Stimulated activated CD8-positive, alpha-beta memory T cell treated with anti-CD3 and anti-CD28 coated beads, Interleukin-7, amount 100 ng/mL, for 48 hours (primary cell): ENCODE measurements at regions not wholly inside any gene's neighbourhood (a gene's known extent, or its start where the extent isn't known, plus 50 kb on each side); places are given as distances from the start of the nearest gene placed in this dataset.

ENCODE experiments used
- DNase-seq, 2 donors: peaks; one replicate each; pipeline ENCODE4 v3.0.0-alpha.2; 2020; ENCODE audit warnings: low read depth in 1 of 2; ENCODE audit errors: extremely low read depth in 1 of 2

GRCh38 chr1:23615852-23616251 is 56.6 kb upstream of the ID3 start:
- DNase-seq = no peak

- DNase-seq = no peak
Observed at GRCh38 chr1:23615423-23615822, 56.1 kb upstream of the ID3 start.

GRCh38 chr1:23614032-23614660 is 54.8 kb upstream of the ID3 start:
- DNase-seq = no peak

GRCh38 chr1:23613191-23614031 is 54.1 kb upstream of the ID3 start:
- no peak for DNase-seq

- DNase-seq = no peak
Observed at GRCh38 chr1:23611601-23612327, 52.5 kb upstream of the ID3 start.

GRCh38 chr1:23610677-23611076 is 51.4 kb upstream of the ID3 start:
- no peak for DNase-seq

- no peak for DNase-seq
Observed at GRCh38 chr1:23609971-23610370, 50.7 kb upstream of the ID3 start.
